ENCODE measurements at regions not wholly inside any gene's neighbourhood (a gene's known extent, or its start where the extent isn't known, plus 50 kb on each side); places are given as distances from the start of the nearest gene placed in this dataset.
"Not testable (repeated sequence)": the region's sequence is repeated elsewhere in the genome, so short reads cannot be mapped to it uniquely, and the experiment has no call there.

GRCh38 chr9:33740075-33740474, 55.3 kb upstream of the PRSS3 start:
- DNase-seq = no peak

- not testable (repeated sequence) for DNase-seq
These were observed 54.4 kb upstream of the PRSS3 start for GRCh38 chr9:33740958-33741357.

DNA sequence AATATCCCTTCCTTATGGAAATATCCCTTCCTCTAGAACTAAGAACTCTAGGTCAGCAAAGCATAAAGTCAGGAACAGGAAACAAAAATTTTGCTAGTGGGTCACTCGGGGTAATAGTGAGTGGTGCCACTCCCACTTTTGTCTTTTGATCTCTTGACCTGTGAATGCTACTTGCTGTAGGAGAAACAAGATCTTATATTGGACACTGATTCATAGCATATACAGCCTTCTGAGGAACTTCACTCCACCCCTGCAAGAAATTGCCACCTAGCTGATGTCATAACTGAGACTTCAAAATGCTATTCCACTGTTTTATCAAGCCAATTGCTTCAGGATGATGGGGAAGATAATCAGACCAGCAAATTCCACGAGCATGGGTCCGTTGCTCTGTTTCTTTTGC, 53.3 kb upstream of the PRSS3 start:
- no peak for DNase-seq

DNA sequence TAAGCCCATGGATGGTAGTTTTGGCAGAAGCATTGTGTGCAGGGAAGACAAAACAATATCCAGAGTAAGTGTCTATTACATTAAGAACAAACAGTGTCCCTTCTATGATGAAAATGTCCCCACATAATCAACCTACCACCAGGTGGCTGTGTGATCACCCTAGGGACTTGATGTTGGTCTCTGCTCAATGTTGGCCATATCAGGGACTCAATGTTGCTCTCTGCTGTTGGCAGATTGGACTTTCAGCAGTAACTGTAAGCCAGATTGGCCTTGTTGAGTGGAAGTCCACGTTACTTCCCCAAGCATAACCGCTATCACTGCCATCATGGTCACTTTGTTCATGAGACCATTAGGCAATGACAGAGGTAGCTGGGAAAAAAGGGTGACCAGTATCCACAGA, 52.8 kb upstream of the PRSS3 start:
- peak in 1 of 2 experiments; percentile 3 for DNase-seq
